Endothelial cell (in vitro differentiated cells): ENCODE measurements at regions not wholly inside any gene's neighbourhood (a gene's known extent, or its start where the extent isn't known, plus 50 kb on each side); places are given as distances from the start of the nearest gene placed in this dataset.
"Not testable (repeated sequence)": the region's sequence is repeated elsewhere in the genome, so short reads cannot be mapped to it uniquely, and the experiment has no call there.

Experiments
- DNase-seq: peaks from one replicate; pipeline ENCODE4 v3.0.0; 2021; ENCODE audit warnings: low spot score
- H3K27ac Mint-ChIP-seq: one replicate; pipeline ENCODE4 v1.8.0; 2021; ENCODE audit warnings: mixed read lengths, inconsistent platforms; ENCODE audit not compliant: unreplicated experiment
- H3K27me3 Mint-ChIP-seq: one replicate; pipeline ENCODE4 v1.8.0; 2021; ENCODE audit warnings: mild to moderate bottlenecking, moderate library complexity, mixed read lengths, inconsistent platforms; ENCODE audit not compliant: unreplicated experiment
- H3K36me3 Mint-ChIP-seq: one replicate; pipeline ENCODE4 v1.8.0; 2021; ENCODE audit warnings: mild to moderate bottlenecking, low read depth, mixed read lengths, inconsistent platforms; ENCODE audit not compliant: unreplicated experiment
- H3K4me1 Mint-ChIP-seq: one replicate; pipeline ENCODE4 v1.8.0; 2021; ENCODE audit warnings: mild to moderate bottlenecking, mixed read lengths, inconsistent platforms; ENCODE audit not compliant: unreplicated experiment
- H3K4me3 Mint-ChIP-seq: one replicate; pipeline ENCODE4 v1.8.0; 2021; ENCODE audit warnings: mild to moderate bottlenecking, mixed read lengths, inconsistent platforms; ENCODE audit not compliant: unreplicated experiment
- H3K9me3 Mint-ChIP-seq: one replicate; pipeline ENCODE4 v1.8.0; 2021; ENCODE audit warnings: mixed read lengths, inconsistent platforms; ENCODE audit not compliant: unreplicated experiment
- TF ChIP-seq, protein P1 (sequence below): fragments of 200-600 bp; sonication (generic); IDR thresholded peaks from one replicate; pipeline ENCODE4 v1.5.0; 2021; ENCODE audit warnings: antibody characterized with exemption; ENCODE audit not compliant: unreplicated experiment

DNA sequence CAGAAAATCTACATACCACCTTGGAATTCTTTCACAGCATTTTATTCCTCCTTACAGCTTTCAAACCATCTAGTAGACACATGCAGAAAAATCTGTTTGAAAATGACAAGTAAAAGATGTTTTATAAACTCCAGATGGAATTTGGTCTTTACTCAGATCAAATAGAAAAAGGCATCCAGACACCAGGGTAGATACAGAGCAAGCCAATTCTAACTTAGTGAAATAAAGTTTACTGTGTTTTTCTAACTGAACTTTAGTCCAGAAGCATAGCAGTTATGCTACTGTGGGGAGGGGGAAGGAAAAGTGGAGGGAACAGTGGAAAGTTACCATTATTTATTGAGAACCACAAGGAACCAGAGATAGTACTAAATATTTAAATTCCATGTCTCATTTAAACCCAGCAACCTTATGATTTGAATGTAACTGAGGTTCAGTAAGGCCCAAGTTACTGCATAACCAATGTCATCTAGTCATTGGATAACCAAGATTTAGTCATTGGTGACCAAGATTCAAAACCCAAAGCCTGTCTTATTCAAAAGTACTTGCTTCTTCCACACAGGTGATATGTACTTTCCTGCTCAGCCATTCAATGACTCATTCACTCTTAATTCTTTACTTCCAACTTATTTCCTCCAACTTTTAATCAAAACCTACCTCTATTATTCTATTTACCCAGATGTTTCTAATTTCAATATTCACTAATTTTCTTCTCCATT, 57.7 kb downstream of the RAD51AP2 start:
- no peak overlapping the region for H3K27ac Mint-ChIP-seq
- H3K4me1 Mint-ChIP-seq, result no peaks in the 10 kb centered on the region
- H3K4me3 Mint-ChIP-seq, result no peak overlapping the region
- no peak for DNase-seq
- no peaks in the 10 kb centered on the region for H3K9me3 Mint-ChIP-seq
- no peaks in the 10 kb centered on the region for H3K36me3 Mint-ChIP-seq
- TF ChIP-seq, protein P1, sequence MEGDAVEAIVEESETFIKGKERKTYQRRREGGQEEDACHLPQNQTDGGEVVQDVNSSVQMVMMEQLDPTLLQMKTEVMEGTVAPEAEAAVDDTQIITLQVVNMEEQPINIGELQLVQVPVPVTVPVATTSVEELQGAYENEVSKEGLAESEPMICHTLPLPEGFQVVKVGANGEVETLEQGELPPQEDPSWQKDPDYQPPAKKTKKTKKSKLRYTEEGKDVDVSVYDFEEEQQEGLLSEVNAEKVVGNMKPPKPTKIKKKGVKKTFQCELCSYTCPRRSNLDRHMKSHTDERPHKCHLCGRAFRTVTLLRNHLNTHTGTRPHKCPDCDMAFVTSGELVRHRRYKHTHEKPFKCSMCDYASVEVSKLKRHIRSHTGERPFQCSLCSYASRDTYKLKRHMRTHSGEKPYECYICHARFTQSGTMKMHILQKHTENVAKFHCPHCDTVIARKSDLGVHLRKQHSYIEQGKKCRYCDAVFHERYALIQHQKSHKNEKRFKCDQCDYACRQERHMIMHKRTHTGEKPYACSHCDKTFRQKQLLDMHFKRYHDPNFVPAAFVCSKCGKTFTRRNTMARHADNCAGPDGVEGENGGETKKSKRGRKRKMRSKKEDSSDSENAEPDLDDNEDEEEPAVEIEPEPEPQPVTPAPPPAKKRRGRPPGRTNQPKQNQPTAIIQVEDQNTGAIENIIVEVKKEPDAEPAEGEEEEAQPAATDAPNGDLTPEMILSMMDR, result no peak
- no peaks in the 10 kb centered on the region for H3K27me3 Mint-ChIP-seq

GRCh38 chr2:17455343-17455742, 62.9 kb downstream of the RAD51AP2 start:
- Mint-ChIP-seq H3K36me3 (no peaks in the 10 kb centered on the region), H3K27ac (no peak overlapping the region), H3K4me1 (no peaks in the 10 kb centered on the region), H3K27me3 (no peaks in the 10 kb centered on the region), H3K4me3 (no peak overlapping the region), H3K9me3 (no peaks in the 10 kb centered on the region)
- TF ChIP-seq, protein P1, result no peak
- no peak for DNase-seq

GRCh38 chr2:17446191-17446590, 72.0 kb downstream of the RAD51AP2 start:
- H3K9me3 Mint-ChIP-seq, H3K27ac Mint-ChIP-seq, H3K4me1 Mint-ChIP-seq, DNase-seq, H3K27me3 Mint-ChIP-seq, H3K36me3 Mint-ChIP-seq, H3K4me3 Mint-ChIP-seq: not testable (repeated sequence)

- no peaks in the 10 kb centered on the region for H3K4me1 Mint-ChIP-seq
- H3K27ac Mint-ChIP-seq, result no peak overlapping the region
- H3K9me3 Mint-ChIP-seq, result no peaks in the 10 kb centered on the region
- TF ChIP-seq, protein P1, result no peak
- DNase-seq, result no peak
- no peaks in the 10 kb centered on the region for H3K36me3 Mint-ChIP-seq
- no peak overlapping the region for H3K4me3 Mint-ChIP-seq
- H3K27me3 Mint-ChIP-seq, result peaks cover 1% of the 10 kb centered on the region
These were observed 72.5 kb downstream of the RAD51AP2 start for GRCh38 chr2:17445744-17446143.

- TF ChIP-seq, protein P1, result no peak
- Mint-ChIP-seq H3K27me3 (no peaks in the 10 kb centered on the region), H3K4me3 (no peak overlapping the region), H3K9me3 (no peaks in the 10 kb centered on the region), H3K27ac (no peak overlapping the region), H3K36me3 (no peaks in the 10 kb centered on the region), H3K4me1 (no peaks in the 10 kb centered on the region)
- DNase-seq, result no peak
These were observed 75.9 kb downstream of the RAD51AP2 start for GRCh38 chr2:17442334-17442733.
